D721Med (cell line): ENCODE measurements at regions not wholly inside any gene's neighbourhood (a gene's known extent, or its start where the extent isn't known, plus 50 kb on each side); places are given as distances from the start of the nearest gene placed in this dataset.
"Not testable (repeated sequence)": the region's sequence is repeated elsewhere in the genome, so short reads cannot be mapped to it uniquely, and the experiment has no call there.

Experiments
- DNase-seq: peaks from one replicate; pipeline ENCODE4 v3.0.0; 2011; ENCODE audit warnings: low spot score; ENCODE audit not compliant: insufficient read length
- FAIRE-seq: peaks from 2 replicates; lab custom pipeline; 2011; peaks lifted over from hg19 to GRCh38; lab: Jason Lieb, UNC
- TF ChIP-seq, protein P1 (sequence below): IDR thresholded peaks from 2 replicates; pipeline ENCODE4 v1.5.1; 2012; ENCODE audit warnings: mild to moderate bottlenecking, control low read depth; ENCODE audit not compliant: insufficient read depth; ENCODE audit errors: missing control alignments

DNA sequence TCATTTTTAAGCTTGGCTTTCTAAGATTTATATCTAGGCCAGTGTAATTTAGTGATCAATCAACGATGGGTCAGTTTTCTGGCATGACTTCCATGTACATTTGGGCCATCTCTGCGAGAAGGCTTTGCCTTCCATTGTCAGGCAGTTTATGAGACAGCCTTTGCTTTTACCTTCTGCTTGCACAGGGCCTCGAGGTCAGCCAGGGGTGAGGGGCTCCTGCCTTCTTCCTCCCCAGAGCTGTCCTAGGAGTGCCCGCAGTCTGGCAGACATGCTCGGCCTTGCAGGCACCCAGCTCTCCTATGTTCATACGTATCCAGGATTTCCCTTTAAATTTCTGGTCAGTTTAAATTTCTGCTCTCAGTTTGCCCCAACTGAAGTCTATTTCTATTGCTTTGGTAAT lies 367.2 kb downstream of the SMOC2 start:
- DNase-seq (no peak), FAIRE-seq (no peak)
- TF ChIP-seq, protein P1, sequence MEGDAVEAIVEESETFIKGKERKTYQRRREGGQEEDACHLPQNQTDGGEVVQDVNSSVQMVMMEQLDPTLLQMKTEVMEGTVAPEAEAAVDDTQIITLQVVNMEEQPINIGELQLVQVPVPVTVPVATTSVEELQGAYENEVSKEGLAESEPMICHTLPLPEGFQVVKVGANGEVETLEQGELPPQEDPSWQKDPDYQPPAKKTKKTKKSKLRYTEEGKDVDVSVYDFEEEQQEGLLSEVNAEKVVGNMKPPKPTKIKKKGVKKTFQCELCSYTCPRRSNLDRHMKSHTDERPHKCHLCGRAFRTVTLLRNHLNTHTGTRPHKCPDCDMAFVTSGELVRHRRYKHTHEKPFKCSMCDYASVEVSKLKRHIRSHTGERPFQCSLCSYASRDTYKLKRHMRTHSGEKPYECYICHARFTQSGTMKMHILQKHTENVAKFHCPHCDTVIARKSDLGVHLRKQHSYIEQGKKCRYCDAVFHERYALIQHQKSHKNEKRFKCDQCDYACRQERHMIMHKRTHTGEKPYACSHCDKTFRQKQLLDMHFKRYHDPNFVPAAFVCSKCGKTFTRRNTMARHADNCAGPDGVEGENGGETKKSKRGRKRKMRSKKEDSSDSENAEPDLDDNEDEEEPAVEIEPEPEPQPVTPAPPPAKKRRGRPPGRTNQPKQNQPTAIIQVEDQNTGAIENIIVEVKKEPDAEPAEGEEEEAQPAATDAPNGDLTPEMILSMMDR: no peak

DNA sequence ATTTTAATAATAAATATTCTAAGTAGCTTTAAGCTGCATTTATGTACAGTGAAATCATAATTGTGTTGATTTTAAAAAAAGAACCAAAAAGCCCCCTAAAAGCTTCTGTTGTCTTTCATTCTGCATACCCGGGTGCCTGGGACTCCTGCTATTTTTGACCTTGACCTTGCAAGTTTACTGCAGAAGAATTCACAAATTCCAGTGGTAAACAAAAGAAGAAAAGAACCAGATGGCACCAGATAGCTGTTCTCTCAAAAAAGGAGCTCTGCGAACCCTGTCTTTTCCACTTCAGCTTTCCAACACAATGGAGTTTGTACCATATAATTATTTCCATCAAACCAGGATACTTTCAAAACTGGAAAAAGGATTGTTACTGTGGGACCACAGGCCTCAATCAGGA lies 363.3 kb downstream of the SMOC2 start:
- DNase-seq (no peak), FAIRE-seq (no peak)

DNA sequence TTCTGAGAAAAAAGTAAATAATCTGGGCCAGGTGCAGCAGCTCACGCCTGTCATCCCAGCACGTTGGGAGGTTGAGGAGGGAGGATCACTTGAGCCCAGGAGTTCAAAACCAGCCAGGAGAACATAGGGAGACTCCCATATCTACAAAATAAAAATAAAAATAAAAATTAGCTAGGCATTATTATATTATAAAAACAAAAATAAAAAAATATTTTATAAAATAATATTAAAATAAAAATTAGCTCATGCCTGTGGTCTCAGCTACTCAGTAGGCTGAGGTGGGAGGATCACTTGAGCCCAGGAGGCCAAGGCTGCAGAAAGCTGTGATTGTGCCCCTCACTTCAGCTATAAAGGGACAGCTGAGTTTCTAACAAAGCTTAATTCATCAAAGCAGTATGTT lies 362.9 kb downstream of the SMOC2 start:
- DNase-seq: no peak
- TF ChIP-seq, protein P1: no peak

More for the DNA sequence above, 363.3 kb downstream of the SMOC2 start:
- TF ChIP-seq, protein P1: no peak

DNA sequence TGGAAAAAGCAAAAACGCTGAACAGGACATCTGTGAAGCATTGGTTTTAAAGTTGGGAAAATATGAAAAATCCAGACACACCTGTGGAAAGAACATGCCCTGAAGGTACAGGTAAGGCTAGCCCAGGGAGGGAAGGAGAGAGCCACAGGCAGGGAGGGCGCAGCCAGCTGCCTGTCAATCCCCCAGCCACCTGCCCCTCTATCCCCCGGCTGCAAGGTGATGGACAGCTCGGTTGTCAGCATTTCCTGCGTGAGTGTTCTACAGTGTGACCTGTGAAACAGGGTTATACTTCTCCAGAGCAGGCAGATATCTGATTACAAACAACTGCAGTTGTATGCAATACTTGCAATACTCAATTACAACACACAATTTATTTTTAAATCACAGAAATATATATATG lies 358.1 kb downstream of the SMOC2 start:
- FAIRE-seq (no peak), DNase-seq (no peak)
- TF ChIP-seq, protein P1: no peak

More for the DNA sequence above, 362.9 kb downstream of the SMOC2 start:
- no peak for FAIRE-seq

DNA sequence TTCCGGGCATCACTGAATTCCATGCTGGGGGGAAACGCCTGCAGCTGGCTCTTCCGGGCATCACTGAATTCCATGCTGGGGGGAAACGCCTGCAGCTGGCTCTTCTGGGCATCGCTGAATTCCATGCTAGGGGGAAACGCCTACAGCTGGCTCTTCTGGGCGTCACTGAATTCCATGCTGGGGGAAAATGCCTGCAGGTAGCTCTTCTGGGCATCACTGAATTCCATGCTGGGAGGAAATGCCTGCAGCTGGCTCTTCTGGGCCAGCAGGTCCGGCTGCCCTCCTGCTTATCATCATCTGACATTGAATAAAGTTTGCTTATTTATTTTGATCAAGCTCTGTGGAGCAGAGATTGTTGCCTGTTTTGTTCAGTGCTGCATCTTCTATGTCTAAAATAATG lies 355.1 kb downstream of the SMOC2 start:
- DNase-seq (no peak), FAIRE-seq (no peak)
- TF ChIP-seq, protein P1: no peak

DNA sequence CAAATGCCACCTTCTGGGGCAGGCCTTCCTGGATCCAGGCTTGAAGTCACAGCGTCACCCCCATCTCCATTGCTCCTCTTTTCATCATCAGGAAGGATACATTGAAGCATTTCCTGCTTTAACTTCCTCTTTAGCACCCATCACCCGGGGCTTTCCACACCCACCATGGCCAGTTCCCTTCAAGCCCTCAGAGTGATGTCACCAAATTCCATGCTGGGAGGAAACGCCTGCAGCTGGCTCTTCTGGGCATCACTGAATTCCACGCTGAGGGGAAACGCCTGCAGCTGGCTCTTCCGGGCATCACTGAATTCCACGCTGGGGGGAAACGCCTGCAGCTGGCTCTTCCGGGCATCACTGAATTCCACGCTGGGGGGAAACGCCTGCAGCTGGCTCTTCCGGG lies 354.6 kb downstream of the SMOC2 start:
- DNase-seq, FAIRE-seq: not testable (repeated sequence)

DNA sequence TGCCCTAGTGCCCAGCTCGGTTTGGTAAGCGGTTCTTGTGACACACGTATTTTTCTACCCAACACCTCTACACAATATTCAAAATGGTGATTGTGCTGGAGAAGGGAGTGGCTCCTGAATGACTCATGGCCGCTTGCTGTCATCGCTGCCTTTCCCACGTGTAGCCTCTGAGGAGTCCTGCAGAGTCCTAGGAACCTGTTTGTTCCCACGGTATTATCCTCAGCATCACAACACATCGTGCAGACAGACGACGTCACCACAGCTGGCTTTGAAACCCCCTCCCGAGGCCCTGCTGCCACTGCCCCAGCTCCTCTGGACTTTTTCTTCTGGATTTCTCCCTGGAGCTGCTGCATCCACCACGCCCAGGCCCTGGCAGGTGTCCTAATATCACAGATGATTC lies 353.5 kb downstream of the SMOC2 start:
- TF ChIP-seq, protein P1: no peak
- FAIRE-seq: no peak

DNA sequence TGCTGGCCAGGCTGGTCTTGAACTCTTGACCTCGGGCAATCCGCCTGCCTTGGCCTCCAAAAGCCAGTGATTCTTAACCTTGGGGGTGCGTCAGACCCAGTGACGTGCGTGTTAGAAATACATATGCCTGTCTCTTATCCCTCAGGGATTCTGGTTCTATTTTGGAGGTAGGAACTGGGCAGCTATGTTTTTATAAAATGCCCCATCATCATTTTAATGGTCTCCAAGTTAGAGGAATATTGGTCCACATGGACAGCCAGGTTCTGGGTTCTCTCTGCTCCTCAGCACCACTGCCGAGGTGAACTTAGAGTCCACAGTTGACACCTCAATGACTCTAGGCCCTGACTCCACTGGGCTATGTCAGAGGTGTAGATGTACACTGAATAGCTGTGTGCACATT lies 352.7 kb downstream of the SMOC2 start:
- FAIRE-seq: no peak
- TF ChIP-seq, protein P1: no peak

More for the DNA sequence above, 353.5 kb downstream of the SMOC2 start:
- no peak for DNase-seq

More for the DNA sequence above, 352.7 kb downstream of the SMOC2 start:
- DNase-seq: no peak
